K562 (cell line): ENCODE measurements at regions not wholly inside any gene's neighbourhood (a gene's known extent, or its start where the extent isn't known, plus 50 kb on each side); places are given as distances from the start of the nearest gene placed in this dataset.

Source experiments
- ATAC-seq: fragments of 200-7000 bp; cut with Tn5 transposase; 3 replicates; pipeline ENCODE4 v1.9.1; 2020; ENCODE audit warnings: moderate library complexity
- BruUV-seq: library from RNA; stranded (reverse); fragments of 400-500 nt; replicated peaks from 2 replicates; lab custom pipeline; 2021; lab: Mats Ljungman, UMichigan
- CTCF ChIA-PET: fragments of 300-600 bp; formaldehyde crosslinking; extraction: SDS; loops from one replicate; lab custom pipeline; 2021; ENCODE audit warnings: low intra/inter-chr PET ratio; lab: Yijun Ruan, JAX
- POLR2A ChIA-PET: fragments of 300-600, 350-650 bp; sonication (Branson Sonifier 250); formaldehyde crosslinking; extraction: SDS; loops from one replicate; lab custom pipeline; 2021; ENCODE audit warnings: antibody characterized with exemption, inconsistent platforms; lab: Yijun Ruan, JAX
- DNase-seq, 4 experiments: peaks; one replicate each; pipeline versions ENCODE4 v3.0.0 to v3.0.0-alpha.2; 2011 to 2018; ENCODE audit warnings: low spot score in 3 of 4, mixed read lengths in 3 of 4; ENCODE audit errors: extremely low read depth in 1 of 4
- FAIRE-seq: peaks from 2 replicates; lab custom pipeline; 2011; peaks lifted over from hg19 to GRCh38; lab: Jason Lieb, UNC
- H2AFZ ChIP-seq: 2 replicates; pipeline ENCODE4 v1.6.0; 2011; ENCODE audit warnings: low read depth, low read length, control low read depth, inconsistent platforms
- H3K27ac ChIP-seq: fragments of 200-600 bp; 3 replicates; pipeline ENCODE4 v1.8.0; 2011; ENCODE audit warnings: low read depth, mild to moderate bottlenecking, control low read depth, inconsistent platforms, low read length, moderate library complexity, mixed read lengths; ENCODE audit errors: extremely low read depth
- H3K27me3 ChIP-seq, 2 experiments: fragments of 300-600 bp in 1 of 2; 2 replicates in 1 of 2; 3 replicates in 1 of 2; pipeline versions ENCODE4 v1.6.0 to v1.8.0; 2011; ENCODE audit warnings: inconsistent platforms in 2 of 2, low read length in 2 of 2, mild to moderate bottlenecking in 1 of 2, mixed read lengths in 1 of 2, moderate library complexity in 1 of 2; ENCODE audit not compliant: control insufficient read depth in 2 of 2, insufficient read depth in 2 of 2
- H3K36me3 ChIP-seq: fragments of 300-600 bp; 3 replicates; pipeline ENCODE4 v1.8.0; 2011; ENCODE audit warnings: mild to moderate bottlenecking, low read length, inconsistent platforms; ENCODE audit not compliant: control insufficient read depth, insufficient read depth
- H3K4me1 ChIP-seq, 2 experiments: fragments of 200-600 bp in 1 of 2; replicated peaks in 1 of 2; 2 replicates in 1 of 2; 3 replicates in 1 of 2; pipeline versions ENCODE4 v1.5.1 to v1.8.0; 2011; ENCODE audit warnings: inconsistent platforms in 2 of 2, low read length in 2 of 2, mild to moderate bottlenecking in 1 of 2, mixed read lengths in 1 of 2, moderate library complexity in 1 of 2; ENCODE audit not compliant: control insufficient read depth in 2 of 2, insufficient read depth in 2 of 2
- H3K4me2 ChIP-seq: 2 replicates; pipeline ENCODE4 v1.6.1; 2011; ENCODE audit warnings: low read length, control low read depth, inconsistent platforms, mixed read lengths; ENCODE audit not compliant: insufficient read depth
- H3K4me3 ChIP-seq: fragments of 200-600 bp; sonication (generic), shearing (Covaris generic); 2 replicates; pipeline ENCODE4 v1.5.1; 2016; ENCODE audit warnings: control low read depth, inconsistent platforms
- H3K79me2 ChIP-seq: fragments of 200-600 bp; 3 replicates; pipeline ENCODE4 v1.8.0; 2011; ENCODE audit warnings: low read length, inconsistent platforms; ENCODE audit not compliant: control insufficient read depth, insufficient read depth
- H3K9ac ChIP-seq, 2 experiments: 2 replicates each; pipeline versions ENCODE4 v1.6.0 to v1.6.1; 2011; ENCODE audit warnings: low read depth in 2 of 2, low read length in 2 of 2, control low read depth in 1 of 2, inconsistent platforms in 1 of 2, mild to moderate bottlenecking in 1 of 2, mixed read lengths in 1 of 2; ENCODE audit not compliant: insufficient read depth in 1 of 2
- H3K9me1 ChIP-seq: one replicate; pipeline ENCODE4 v1.6.0; 2011; ENCODE audit warnings: inconsistent platforms, mild to moderate bottlenecking, low read length, moderate library complexity; ENCODE audit not compliant: control insufficient read depth, insufficient read depth
- H3K9me3 ChIP-seq: replicated peaks from 2 replicates; pipeline ENCODE4 v1.5.1; 2011; ENCODE audit warnings: low read depth, low read length, inconsistent platforms; ENCODE audit not compliant: control insufficient read depth, insufficient read depth
- H4K20me1 ChIP-seq: replicated peaks from 2 replicates; pipeline ENCODE4 v1.6.1; 2011; ENCODE audit warnings: low read length, inconsistent platforms, mixed read lengths; ENCODE audit not compliant: control insufficient read depth, insufficient read depth
- CEBPB ChIP-seq: fragments of 450-650 bp; IDR thresholded peaks from 2 replicates; pipeline ENCODE4 v1.6.1; 2016; ENCODE audit warnings: missing genetic modification characterization, missing compliant biosample characterization
- HNRNPUL1 ChIP-seq: fragments of 200-400 bp; formaldehyde crosslinking; IDR thresholded peaks from 2 replicates; pipeline ENCODE4 v1.6.1; 2017; ENCODE audit warnings: low read length
- KLF16 ChIP-seq: IDR thresholded peaks from 2 replicates; pipeline ENCODE4 v1.6.1; 2016; ENCODE audit warnings: antibody characterized with exemption
- LARP7 ChIP-seq: fragments of 450-650 bp; IDR thresholded peaks from 2 replicates; pipeline ENCODE4 v1.6.1; 2016
- PTTG1 ChIP-seq: fragments of 450-650 bp; IDR thresholded peaks from 2 replicates; pipeline ENCODE4 v1.6.1; 2016; ENCODE audit warnings: low read depth, mild to moderate bottlenecking, missing genetic modification characterization, missing compliant biosample characterization
- RB1 ChIP-seq: fragments of 450-650 bp; IDR thresholded peaks from 2 replicates; pipeline ENCODE4 v1.6.1; 2017; ENCODE audit warnings: low read depth, mild to moderate bottlenecking
- RBM22 ChIP-seq: fragments of 200-400 bp; formaldehyde crosslinking; IDR thresholded peaks from 2 replicates; pipeline ENCODE4 v1.6.1; 2018; ENCODE audit warnings: low read length, low read depth; ENCODE audit not compliant: poor library complexity, severe bottlenecking
- REST ChIP-seq, 2 experiments: fragments of 450-650 bp; formaldehyde crosslinking in 1 of 2; IDR thresholded peaks; 2 replicates each; pipeline versions ENCODE4 v1.4.0 to v1.6.1; 2014 to 2020; ENCODE audit warnings: mild to moderate bottlenecking in 2 of 2, borderline replicate concordance in 1 of 2, low read depth in 1 of 2
- STAG1 ChIP-seq: sonication (generic); formaldehyde crosslinking; IDR thresholded peaks from 2 replicates; pipeline ENCODE4 v1.5.0; 2020; ENCODE audit warnings: missing genetic modification reagents, borderline replicate concordance
- TEAD2 ChIP-seq: fragments of 450-650 bp; IDR thresholded peaks from 2 replicates; pipeline ENCODE4 v1.6.1; 2016; ENCODE audit warnings: missing genetic modification characterization, control low read depth, missing compliant biosample characterization
- ZNF282 ChIP-seq: sonication (generic); formaldehyde crosslinking; IDR thresholded peaks from 2 replicates; pipeline ENCODE4 v1.8.1; 2023; ENCODE audit warnings: missing genetic modification reagents
- WGBS: fragments of 100-300 bp; shearing (Covaris generic); methylation state at CpG from one replicate; pipeline ENCODE4 v1.1.6; 2016; ENCODE audit warnings: low coverage, mixed read lengths; ENCODE audit not compliant: insufficient coverage; ENCODE audit errors: missing lambda C conversion rate; 5-methylcytosine and 5-hydroxymethylcytosine counted together
- in situ Hi-C: fragments of 300-500 bp; cut with MboI; formaldehyde crosslinking; loops from 4 replicates; pipeline ENCODE4 v1.15.0; 2018; ENCODE audit warnings: inconsistent platforms, mixed read lengths
- intact Hi-C: fragments of 100-400 bp; cut with micrococcal nuclease; formaldehyde crosslinking; loops from 2 replicates; pipeline ENCODE4 v1.14.2; 2022

DNA sequence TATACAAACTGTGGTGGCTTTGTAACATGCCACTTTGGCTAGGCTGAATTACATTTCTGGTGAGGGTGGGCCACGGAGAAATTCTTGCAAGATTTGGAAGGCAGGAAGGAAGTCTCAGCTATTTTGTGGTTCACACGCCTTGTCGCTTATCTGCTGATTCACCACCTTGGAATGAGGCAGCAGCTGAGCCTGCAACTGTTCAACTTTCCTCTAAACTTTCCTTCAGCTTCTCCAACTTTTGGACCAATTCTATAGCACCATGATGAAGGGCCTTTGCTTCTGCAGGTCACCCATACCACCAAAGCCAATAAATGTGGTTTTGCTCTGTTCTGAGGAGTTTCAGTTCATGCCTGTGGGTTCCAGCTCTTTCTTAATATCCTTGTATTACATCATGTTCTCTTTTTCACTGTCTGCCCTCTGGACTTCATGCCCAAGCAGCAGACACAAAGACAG, 337.6 kb upstream of the SNX7 start:
- no peaks in the 10 kb centered on the region for H3K4me1 ChIP-seq

DNA sequence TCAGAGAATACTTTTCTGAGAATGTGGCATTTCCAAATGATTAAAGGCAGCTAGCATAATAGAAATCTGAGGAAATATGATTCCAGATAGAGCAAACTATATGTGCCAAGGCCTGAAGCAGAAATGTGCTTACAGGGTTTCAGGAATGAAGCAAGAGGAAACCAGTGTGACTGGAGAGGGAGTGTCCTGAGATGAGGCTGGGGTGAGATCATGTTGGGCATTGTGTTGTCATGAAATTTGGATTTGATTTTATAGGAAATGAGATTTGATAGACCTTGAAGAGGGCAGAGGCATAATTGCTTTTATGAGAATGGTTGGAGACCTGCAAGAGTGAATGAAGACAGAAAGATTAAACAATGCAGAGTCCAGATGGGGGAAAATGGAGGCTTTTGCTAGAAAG, 338.1 kb upstream of the SNX7 start:
- no peak for FAIRE-seq
- ATAC-seq = no peak
- no peaks in the 10 kb centered on the region; the same call in 1 of the 2 replicates for H3K9me3 ChIP-seq
- in situ Hi-C loops (no loop called here), intact Hi-C loops (no loop called here)
- no peaks in the 10 kb centered on the region for H4K20me1 ChIP-seq
- H3K4me3 ChIP-seq = no peak overlapping the region
- no peaks in the 10 kb centered on the region for H3K9me1 ChIP-seq
- ChIA-PET CTCF (no interaction called here), POLR2A (no interaction called here)
- no peak for DNase-seq
- H3K79me2 ChIP-seq = no peaks in the 10 kb centered on the region
- BruUV-seq = no TSS peak
- H3K27me3 ChIP-seq = no peaks in the 10 kb centered on the region
- no peaks in the 10 kb centered on the region for H3K4me1 ChIP-seq
- H3K36me3 ChIP-seq = no peaks in the 10 kb centered on the region
- H3K27ac ChIP-seq = no peak overlapping the region
- no peak overlapping the region for H2AFZ ChIP-seq
- no peak overlapping the region for H3K9ac ChIP-seq
- no peak overlapping the region for H3K4me2 ChIP-seq
- TF ChIP-seq REST (IDR thresholded peaks at IDR 0.05; ENCODE audit: borderline replicate concordance) = no peak
- no peak for TF ChIP-seq REST (CRISPR knock-in tag; IDR thresholded peaks at IDR 0.05; ENCODE audit: low read depth)
- TF ChIP-seq PTTG1 (tag) = no peak
- no peak for TF ChIP-seq CEBPB
- no peak for TF ChIP-seq RB1
- TF ChIP-seq ZNF282 (CRISPR knock-in tag) = no peak
- no peak for TF ChIP-seq STAG1
- TF ChIP-seq TEAD2 (tag) = no peak

More for the DNA sequence above, 337.6 kb upstream of the SNX7 start:
- Histone ChIP-seq H3K36me3 (no peaks in the 10 kb centered on the region), H3K4me2 (no peak overlapping the region), H2AFZ (no peak overlapping the region), H4K20me1 (no peaks in the 10 kb centered on the region), H3K4me3 (no peak overlapping the region), H3K79me2 (no peaks in the 10 kb centered on the region), H3K9me3 (no peaks in the 10 kb centered on the region; the same call in 1 of the 2 replicates), H3K9ac (no peak overlapping the region), H3K27ac (no peak overlapping the region), H3K9me1 (no peaks in the 10 kb centered on the region), H3K27me3 (no peaks in the 10 kb centered on the region)
- ChIA-PET POLR2A (no interaction called here), CTCF (no interaction called here)
- in situ Hi-C loops = no loop called here
- FAIRE-seq (no peak), DNase-seq (no peak), ATAC-seq (no peak)
- no peak for TF ChIP-seq RBM22
- no peak for TF ChIP-seq KLF16
- TF ChIP-seq LARP7 = no peak
- no peak for TF ChIP-seq HNRNPUL1
- intact Hi-C loops = no loop called here
- WGBS = 0% methylated on average over 3 of the region's 3 CpGs
- no TSS peak for BruUV-seq
